ENCODE measurements at regions not wholly inside any gene's neighbourhood (a gene's known extent, or its start where the extent isn't known, plus 50 kb on each side); places are given as distances from the start of the nearest gene placed in this dataset.

- no peaks in the 10 kb centered on the region for H3K27me3 ChIP-seq (ENCODE audit: control insufficient read depth in 2 of 2, insufficient read depth in 2 of 2, low read length in 2 of 2)
- H3K9ac ChIP-seq (ENCODE audit: insufficient read depth, low read length, poor library complexity, severe bottlenecking), result no peak overlapping the region
- H3K27ac Mint-ChIP-seq, result no peak overlapping the region
- H4K20me1 ChIP-seq (ENCODE audit: insufficient read depth, low read length), result no peaks in the 10 kb centered on the region
- no peaks in the 10 kb centered on the region for H3K36me3 Mint-ChIP-seq
- H3K9me3 ChIP-seq (replicated peaks in 1 of 2; ENCODE audit: control insufficient read depth in 1 of 2, insufficient read depth in 1 of 2, low read length in 2 of 2), result no peaks in the 10 kb centered on the region
- TF ChIP-seq, protein P1, sequence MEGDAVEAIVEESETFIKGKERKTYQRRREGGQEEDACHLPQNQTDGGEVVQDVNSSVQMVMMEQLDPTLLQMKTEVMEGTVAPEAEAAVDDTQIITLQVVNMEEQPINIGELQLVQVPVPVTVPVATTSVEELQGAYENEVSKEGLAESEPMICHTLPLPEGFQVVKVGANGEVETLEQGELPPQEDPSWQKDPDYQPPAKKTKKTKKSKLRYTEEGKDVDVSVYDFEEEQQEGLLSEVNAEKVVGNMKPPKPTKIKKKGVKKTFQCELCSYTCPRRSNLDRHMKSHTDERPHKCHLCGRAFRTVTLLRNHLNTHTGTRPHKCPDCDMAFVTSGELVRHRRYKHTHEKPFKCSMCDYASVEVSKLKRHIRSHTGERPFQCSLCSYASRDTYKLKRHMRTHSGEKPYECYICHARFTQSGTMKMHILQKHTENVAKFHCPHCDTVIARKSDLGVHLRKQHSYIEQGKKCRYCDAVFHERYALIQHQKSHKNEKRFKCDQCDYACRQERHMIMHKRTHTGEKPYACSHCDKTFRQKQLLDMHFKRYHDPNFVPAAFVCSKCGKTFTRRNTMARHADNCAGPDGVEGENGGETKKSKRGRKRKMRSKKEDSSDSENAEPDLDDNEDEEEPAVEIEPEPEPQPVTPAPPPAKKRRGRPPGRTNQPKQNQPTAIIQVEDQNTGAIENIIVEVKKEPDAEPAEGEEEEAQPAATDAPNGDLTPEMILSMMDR (IDR thresholded peaks at IDR 0.05), result no peak
- intact Hi-C loops (cut with micrococcal nuclease), result no loop called here
- no peaks in the 10 kb centered on the region for H3K27me3 Mint-ChIP-seq (ENCODE audit: low read depth in 3 of 3)
- no peak overlapping the region for H3K4me2 ChIP-seq (replicated peaks; ENCODE audit: extremely low read depth, low read length, poor library complexity, severe bottlenecking)
- peaks cover 0 to 6% (median 2%) of the 10 kb centered on the region in 7 donors for H3K9me3 Mint-ChIP-seq
- no peak overlapping the region for H3K4me3 ChIP-seq (replicated peaks in 1 of 3; ENCODE audit: low read depth in 2 of 3, low read length in 3 of 3)
- H3K36me3 ChIP-seq (replicated peaks in 1 of 2; ENCODE audit: control insufficient read depth in 1 of 2, insufficient read depth in 2 of 2, low read length in 2 of 2), result no peaks in the 10 kb centered on the region
- H3K27ac ChIP-seq (ENCODE audit: low read depth in 1 of 2, low read length in 2 of 2), result no peak overlapping the region
- 43% methylated on average over 1 of the region's 1 CpG for WGBS (ENCODE audit: insufficient coverage)
- no peaks in the 10 kb centered on the region for H3K79me2 ChIP-seq (ENCODE audit: insufficient read depth, low read length)
- no peak overlapping the region for H2AFZ ChIP-seq (ENCODE audit: insufficient read depth, low read depth, low read length, poor library complexity, severe bottlenecking)
- H3K4me3 Mint-ChIP-seq, result no peak overlapping the region
- no peak for DNase-seq
- peaks cover 4 to 22% of the 10 kb centered on the region in 2 donors for H3K4me1 ChIP-seq (ENCODE audit: control insufficient read depth in 1 of 2, insufficient read depth in 2 of 2, low read length in 2 of 2)
- peaks cover 29% of the 10 kb centered on the region for H3K4me1 Mint-ChIP-seq
Measured at GRCh38 chr9:74336161-74336560, 161.0 kb upstream of the RORB start.

GRCh38 chr9:74348777-74349176 lies 148.4 kb upstream of the RORB start:
- Mint-ChIP-seq H3K4me1 (no peaks in the 10 kb centered on the region), H3K36me3 (no peaks in the 10 kb centered on the region), H3K9me3 (peaks cover 0 to 3% (median 2%) of the 10 kb centered on the region in 7 donors), H3K4me3 (no peak overlapping the region), H3K27ac (no peak overlapping the region), H3K27me3 (ENCODE audit: low read depth in 3 of 3) (no peaks in the 10 kb centered on the region)
- Histone ChIP-seq H3K4me3 (replicated peaks in 1 of 3; ENCODE audit: low read depth in 2 of 3, low read length in 3 of 3) (no peak overlapping the region), H3K27ac (ENCODE audit: low read depth in 1 of 2, low read length in 2 of 2) (no peak overlapping the region), H3K4me1 (ENCODE audit: control insufficient read depth in 1 of 2, insufficient read depth in 2 of 2, low read length in 2 of 2) (no peaks in the 10 kb centered on the region), H3K36me3 (replicated peaks in 1 of 2; ENCODE audit: control insufficient read depth in 1 of 2, insufficient read depth in 2 of 2, low read length in 2 of 2) (no peaks in the 10 kb centered on the region), H4K20me1 (ENCODE audit: insufficient read depth, low read length) (no peaks in the 10 kb centered on the region), H3K4me2 (replicated peaks; ENCODE audit: extremely low read depth, low read length, poor library complexity, severe bottlenecking) (no peak overlapping the region), H3K27me3 (ENCODE audit: control insufficient read depth in 2 of 2, insufficient read depth in 2 of 2, low read length in 2 of 2) (no peaks in the 10 kb centered on the region), H3K9ac (ENCODE audit: insufficient read depth, low read length, poor library complexity, severe bottlenecking) (no peak overlapping the region), H3K79me2 (ENCODE audit: insufficient read depth, low read length) (no peaks in the 10 kb centered on the region), H2AFZ (ENCODE audit: insufficient read depth, low read depth, low read length, poor library complexity, severe bottlenecking) (no peak overlapping the region), H3K9me3 (replicated peaks in 1 of 2; ENCODE audit: control insufficient read depth in 1 of 2, insufficient read depth in 1 of 2, low read length in 2 of 2) (no peaks in the 10 kb centered on the region)
- intact Hi-C loops (cut with micrococcal nuclease), result no loop called here
- TF ChIP-seq, protein P1 (IDR thresholded peaks at IDR 0.05), result no peak
- no peak for DNase-seq
- WGBS (ENCODE audit: insufficient coverage), result no CpG with 5 or more reads among the region's 3 CpGs

Data from CD14-positive monocyte (primary cell).